Activated naive CD4-positive, alpha-beta T cell treated with Interleukin-2 at 50 U/mL for 16 hours (primary cell): ENCODE measurements at regions not wholly inside any gene's neighbourhood (a gene's known extent, or its start where the extent isn't known, plus 50 kb on each side); places are given as distances from the start of the nearest gene placed in this dataset.
"Not testable (repeated sequence)": the region's sequence is repeated elsewhere in the genome, so short reads cannot be mapped to it uniquely, and the experiment has no call there.

ENCODE experiments used
- DNase-seq: peaks from one replicate; pipeline ENCODE4 v3.0.0-alpha.2; 2020

GRCh38 chr1:60703155-60703554 is 379.2 kb upstream of the NFIA start:
- no peak for DNase-seq

DNA sequence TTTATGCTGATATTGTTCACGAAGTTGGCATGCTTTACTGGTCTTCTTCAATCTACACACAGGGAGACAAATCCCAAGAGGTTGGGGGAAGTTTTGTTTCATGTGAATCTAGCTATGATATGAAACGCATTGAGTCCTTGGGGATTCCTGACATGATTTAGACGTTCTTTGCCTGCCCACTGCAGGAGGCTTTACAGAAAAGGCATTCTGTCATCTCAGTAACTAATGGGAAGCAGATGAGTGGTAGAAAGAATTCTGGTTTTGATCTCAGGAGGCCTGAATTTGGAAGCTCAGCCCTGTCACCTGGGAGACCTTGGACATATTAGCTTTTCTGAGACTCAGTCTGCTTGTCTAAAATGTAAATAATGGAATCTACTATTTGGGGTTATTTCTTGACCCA is 383.0 kb upstream of the NFIA start:
- no peak for DNase-seq

- no peak for DNase-seq
Measured at GRCh38 chr1:60697204-60697994, 385.0 kb upstream of the NFIA start.

DNA sequence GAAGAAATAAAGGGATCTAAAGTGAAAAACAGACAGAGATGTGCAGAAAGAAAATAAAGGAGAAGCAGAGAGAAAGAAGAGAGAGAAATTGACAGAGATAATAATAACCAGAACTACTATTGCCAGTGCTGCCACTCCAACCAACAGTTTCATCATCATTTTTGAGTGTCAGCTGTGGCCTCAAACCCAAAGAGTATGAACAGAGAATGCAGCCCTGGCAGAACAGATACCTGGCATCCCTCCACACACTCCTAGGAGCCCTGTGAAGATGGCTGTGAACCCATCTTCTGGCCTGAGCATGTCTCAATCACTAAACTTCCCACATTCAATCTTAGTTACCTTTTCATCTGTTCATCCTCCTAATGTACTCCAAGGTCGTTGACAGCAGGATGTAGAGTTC is 385.8 kb upstream of the NFIA start:
- DNase-seq: no peak

- no peak for DNase-seq
Measured at GRCh38 chr1:60695716-60696171, 386.6 kb upstream of the NFIA start.

DNA sequence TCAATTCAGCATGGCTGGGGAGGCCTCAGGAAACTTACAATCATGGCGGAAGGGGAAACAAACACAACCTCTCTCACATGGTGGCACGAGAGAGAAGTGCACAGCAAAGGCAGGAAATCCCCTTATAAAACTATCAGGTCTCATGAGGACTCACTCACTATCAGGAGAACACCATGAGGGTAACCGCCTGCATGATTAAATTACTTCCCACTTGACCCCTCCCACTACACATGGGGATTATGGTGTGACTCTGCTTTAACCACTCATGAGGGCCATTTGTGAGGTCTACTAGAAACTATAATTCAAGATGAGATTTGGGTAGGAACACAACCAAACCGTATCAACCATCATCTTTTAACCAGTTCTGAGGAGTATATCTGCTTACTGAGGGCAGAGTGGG is 387.4 kb upstream of the NFIA start:
- DNase-seq: no peak

GRCh38 chr1:60692031-60692430 is 390.3 kb upstream of the NFIA start:
- no peak for DNase-seq

GRCh38 chr1:60688221-60688620 is 394.1 kb upstream of the NFIA start:
- DNase-seq: not testable (repeated sequence)

DNA sequence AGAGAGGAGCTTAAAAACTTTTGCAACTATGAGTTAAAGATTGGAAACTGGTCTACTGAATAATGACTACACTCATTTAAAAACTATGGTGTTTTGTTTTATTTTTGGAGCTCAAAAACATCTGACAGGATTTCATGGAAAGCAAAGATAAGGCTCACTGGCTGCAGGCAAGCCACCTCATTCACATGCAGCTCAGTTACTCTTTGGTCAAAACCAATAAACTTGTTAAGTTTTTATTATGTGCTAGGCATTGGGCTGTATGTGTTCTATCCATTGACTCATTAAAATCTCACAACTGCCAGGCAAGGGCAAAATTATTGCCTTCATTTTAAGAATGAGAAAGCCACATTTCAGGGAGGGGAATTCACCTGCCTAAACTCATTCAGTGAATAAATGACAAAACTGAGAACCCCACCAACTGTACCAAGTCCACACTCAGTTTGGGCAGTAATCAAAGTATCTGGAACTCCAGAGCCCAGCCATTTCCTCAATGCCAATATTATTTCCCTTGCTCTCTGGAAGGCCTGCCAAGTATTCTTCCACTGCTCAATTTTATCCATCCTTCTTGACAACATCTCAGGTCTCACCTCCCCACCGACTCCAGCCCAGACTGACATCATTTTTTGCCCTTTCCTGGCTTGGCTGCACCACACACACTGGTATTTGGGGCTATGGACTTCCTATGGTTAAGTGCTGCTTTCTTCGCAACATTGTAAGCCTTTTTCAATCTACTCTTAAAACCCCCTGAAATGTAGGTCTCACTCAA is 401.1 kb upstream of the NFIA start:
- DNase-seq: no peak

DNA sequence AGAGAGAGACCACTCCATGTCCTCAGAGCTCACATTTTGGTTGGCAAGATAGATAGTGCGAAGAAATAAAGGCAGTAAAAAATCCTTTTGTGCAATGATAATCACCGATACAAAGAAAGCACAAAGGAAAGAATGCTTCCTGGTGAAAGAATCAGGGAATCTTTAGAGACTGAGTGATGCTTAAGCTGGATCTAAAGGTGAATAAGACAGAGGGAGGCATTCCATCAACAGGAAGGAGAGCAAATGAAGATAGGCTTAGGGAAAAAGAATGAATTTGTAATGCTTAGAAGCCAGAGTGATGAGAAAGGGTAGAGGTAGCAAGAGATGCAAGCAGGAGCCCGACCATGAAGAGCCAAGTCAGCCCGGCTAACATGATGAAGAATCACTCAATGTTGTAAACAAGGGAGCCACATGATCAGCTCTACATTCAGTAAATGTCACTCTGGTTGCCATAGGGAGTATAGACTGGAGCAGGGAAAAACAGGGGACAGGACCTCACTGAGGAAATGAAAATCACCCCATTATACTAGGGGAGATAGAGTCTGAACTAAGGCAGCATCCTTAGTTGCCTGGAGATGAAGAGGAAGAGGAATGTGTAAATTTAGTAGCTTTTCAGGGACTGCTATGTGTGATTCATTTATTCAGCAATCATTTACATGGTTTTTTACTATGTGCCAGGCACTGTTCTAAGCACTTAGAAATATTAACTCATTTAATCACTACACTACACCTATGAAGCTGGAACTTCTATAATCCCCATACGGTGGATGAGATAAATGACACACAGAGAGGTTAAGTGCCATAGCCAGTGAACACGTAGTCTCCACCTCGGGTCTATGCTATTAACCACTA is 402.6 kb upstream of the NFIA start:
- no peak for DNase-seq

- no peak for DNase-seq
Measured at GRCh38 chr1:60678802-60679201, 403.6 kb upstream of the NFIA start.

GRCh38 chr1:60678391-60678790 is 404.0 kb upstream of the NFIA start:
- no peak for DNase-seq

DNA sequence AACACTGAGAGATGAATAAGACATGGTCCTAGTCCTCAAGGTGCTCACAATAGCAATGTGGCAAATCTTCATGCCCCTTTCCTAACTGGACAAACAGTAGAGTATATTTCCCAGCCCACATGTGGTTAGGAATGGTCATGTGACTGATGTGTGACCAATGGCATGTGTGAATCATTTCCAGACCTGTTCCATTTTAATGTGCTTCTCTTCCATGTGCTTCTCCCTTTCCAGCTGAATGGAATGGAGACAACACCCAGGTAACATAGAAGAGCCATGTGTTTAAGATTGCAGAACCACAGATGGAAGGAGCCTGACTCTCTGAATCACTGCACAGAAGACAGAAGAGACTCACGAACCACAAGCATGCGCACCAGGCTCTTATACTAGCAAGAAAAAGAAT is 409.9 kb upstream of the NFIA start:
- DNase-seq: no peak

DNA sequence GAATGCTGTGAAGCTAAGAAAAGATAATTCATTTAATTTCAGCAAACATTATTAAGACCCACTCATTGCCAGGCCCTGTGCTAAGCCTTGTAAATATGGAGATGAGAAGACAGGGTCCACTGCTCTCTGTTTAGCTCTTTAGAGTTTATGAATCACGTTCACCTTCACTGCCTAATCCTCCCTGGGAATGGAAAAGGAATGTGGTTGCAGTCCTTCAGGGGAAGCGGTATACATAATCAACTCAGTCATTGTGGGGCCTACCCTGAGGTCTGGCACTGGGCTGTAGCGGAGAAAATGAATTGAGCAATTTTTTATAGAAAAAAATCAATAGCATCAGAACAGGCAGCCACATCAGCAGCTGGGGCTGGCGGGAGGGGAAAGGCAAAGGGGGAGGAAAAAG is 412.1 kb upstream of the NFIA start:
- DNase-seq: no peak

GRCh38 chr1:60668585-60668984 is 413.8 kb upstream of the NFIA start:
- DNase-seq: no peak

DNA sequence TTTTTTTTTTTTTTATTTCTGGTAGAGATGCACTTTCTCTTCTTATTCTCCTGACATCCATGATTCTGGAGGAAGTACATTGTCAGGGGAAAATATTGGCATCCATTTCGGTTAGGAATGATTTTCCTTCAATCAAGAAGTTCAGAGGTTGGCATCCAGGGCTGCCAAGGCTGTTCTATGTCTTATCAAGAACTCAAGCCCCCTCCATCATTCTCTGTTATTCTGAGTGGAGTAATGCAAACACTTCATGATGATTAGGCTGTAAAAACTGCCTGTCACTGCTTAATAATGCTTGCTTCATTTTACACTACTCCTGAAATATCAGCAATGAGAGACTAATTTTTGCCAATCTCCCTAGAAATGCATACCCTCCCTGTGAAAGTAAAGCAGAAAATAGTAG is 417.1 kb upstream of the NFIA start:
- DNase-seq: no peak

- no peak for DNase-seq
Measured at GRCh38 chr1:60664086-60664625, 418.2 kb upstream of the NFIA start.

GRCh38 chr1:60662486-60663044 is 419.8 kb upstream of the NFIA start:
- DNase-seq: no peak

DNA sequence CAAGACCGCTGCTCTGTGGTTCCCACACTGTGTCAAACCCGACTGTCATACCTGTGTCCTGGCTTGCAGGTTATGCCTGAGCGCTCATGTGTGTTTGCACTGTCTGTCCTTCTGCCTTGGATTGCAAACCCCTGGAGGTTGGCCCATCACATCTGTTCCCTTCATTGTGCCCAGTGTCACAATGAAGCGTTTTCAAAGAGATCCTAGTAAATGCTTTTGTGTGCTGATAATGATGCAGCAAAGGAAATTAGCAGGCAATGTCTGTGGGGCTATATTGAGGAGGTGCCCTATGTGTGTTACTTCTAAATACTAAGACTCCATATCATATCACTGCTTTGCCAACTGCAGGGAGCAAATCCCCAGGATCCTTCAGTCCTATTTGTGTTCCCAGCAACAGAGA is 424.4 kb upstream of the NFIA start:
- no peak for DNase-seq

GRCh38 chr1:60655679-60656355 is 426.5 kb upstream of the NFIA start:
- DNase-seq: no peak

DNA sequence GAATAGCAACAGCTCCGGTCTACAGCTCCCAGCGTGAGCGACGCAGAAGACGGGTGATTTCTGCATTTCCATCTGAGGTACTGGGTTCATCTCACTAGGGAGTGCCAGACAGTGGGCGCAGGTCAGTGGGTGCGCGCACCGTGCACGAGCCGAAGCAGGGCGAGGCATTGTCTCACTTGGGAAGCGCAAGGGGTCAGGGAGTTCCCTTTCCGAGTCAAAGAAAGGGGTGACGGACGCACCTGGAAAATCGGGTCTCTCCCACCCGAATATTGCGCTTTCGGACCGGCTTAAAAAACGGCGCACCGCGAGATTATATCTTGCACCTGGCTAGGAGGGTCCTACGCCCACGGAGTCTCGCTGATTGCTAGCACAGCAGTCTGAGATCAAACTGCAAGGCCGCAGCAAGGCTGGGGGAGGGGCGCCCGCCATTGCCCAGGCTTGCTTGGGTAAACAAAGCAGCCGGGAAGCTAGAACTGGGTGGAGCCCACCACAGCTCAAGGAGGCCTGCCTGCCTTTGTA is 442.3 kb upstream of the NFIA start:
- not testable (repeated sequence) for DNase-seq

- no peak for DNase-seq
Measured at GRCh38 chr1:60639287-60639686, 443.1 kb upstream of the NFIA start.
